Stimulated activated naive CD8-positive, alpha-beta T cell treated with anti-CD3 and anti-CD28 coated beads, Interleukin-15, Interleukin-2, amounts not matched to agents 100 U/mL and 50 U/mL, for 24 hours (primary cell): ENCODE measurements at regions not wholly inside any gene's neighbourhood (a gene's known extent, or its start where the extent isn't known, plus 50 kb on each side); places are given as distances from the start of the nearest gene placed in this dataset.
"Not testable (repeated sequence)": the region's sequence is repeated elsewhere in the genome, so short reads cannot be mapped to it uniquely, and the experiment has no call there.

ENCODE experiments used
- ATAC-seq: fragments of 150-1000 bp; cut with Tn5 transposase; one replicate; pipeline ENCODE4 v1.10.0; 2021
- DNase-seq: peaks from one replicate; pipeline ENCODE4 v3.0.0; 2021

DNA sequence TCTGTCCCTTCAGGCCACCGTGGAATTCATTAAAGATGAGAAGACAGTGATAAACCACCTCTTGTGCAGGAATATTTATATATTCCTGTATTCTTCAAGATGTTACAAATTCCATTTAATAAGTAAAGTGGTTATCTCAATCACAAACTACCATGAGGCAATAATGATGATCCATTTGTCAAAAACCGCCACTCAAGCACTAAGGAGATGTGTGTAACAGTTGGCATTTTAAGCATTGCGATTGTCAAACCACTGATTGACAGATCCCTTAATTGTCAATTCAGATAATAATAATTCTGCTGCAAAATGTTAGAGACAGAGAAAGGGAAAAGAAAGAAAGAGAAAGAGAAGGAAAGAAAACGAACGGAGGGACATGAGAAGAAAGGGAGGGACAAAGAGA, 476.1 kb upstream of the RBFOX1 start:
- DNase-seq (no peak), ATAC-seq (no peak)

DNA sequence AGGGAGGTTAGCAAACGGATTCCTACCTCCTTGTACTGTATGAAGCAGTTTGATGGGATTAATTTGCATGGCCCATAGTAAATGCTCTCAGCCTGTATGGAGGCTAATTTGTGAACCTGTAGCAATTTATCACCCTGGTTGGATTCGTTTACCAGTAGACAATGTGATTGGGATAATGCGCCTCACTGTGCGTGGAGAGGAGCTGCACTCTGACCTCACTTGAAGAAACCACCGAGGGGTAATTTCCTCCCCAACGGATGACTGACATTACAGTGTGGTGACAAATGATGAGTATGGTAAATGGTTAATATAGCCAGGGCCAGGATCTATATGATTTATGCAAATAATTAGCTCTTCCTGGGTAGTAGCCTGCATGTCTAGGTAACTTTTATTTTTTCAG, 479.1 kb upstream of the RBFOX1 start:
- no peak for ATAC-seq
- DNase-seq = no peak

DNA sequence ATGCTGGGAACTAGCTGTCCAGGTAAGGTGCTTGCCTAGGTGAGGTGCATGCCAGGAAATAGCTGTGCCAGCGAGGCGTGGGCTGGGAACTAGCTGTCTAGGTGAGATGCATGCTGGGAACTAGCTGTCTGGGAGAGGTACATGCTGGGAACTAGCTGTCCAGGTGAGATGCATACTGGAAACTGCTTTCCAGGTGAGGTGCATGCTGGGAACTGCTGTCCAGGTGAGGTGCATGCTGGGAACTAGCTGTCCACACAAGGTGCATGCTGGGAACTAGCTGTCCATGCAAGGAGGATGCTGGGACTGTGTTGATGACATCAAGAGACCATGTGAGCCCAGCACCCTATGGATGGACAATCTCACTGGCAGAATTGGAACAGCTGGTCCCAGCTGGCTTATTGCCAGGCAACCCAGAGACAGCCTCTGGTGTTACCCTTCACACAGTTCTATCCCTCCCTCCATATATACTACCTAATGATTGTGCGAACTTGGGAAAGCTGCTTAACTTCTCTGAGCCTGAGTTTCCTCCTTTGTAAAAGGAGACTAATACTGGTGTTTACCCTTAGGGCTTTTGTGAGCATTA, 479.9 kb upstream of the RBFOX1 start:
- no peak for DNase-seq
- ATAC-seq = no peak

DNA sequence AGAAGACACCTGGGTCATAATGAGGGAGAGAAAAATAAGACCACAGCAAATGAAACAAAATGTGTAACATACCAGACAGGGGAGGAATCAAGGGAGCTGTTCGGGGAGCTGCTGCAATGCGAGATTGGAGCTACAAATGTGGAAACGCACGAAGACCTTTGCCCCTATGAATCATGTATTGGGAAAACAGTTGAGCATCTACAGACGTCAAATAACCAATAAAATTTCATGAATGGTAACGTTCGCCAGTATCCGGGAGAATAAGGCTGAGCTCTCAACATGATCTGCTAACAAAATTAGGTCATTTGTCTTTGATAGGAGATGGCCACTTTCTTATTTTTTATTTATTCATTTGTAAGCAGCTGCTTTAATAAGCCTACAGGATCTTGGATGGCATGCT, 486.2 kb upstream of the RBFOX1 start:
- DNase-seq = no peak
- no peak for ATAC-seq

GRCh38 chr16:6841392-6841791, 491.3 kb upstream of the RBFOX1 start:
- no peak for DNase-seq
- no peak for ATAC-seq

DNA sequence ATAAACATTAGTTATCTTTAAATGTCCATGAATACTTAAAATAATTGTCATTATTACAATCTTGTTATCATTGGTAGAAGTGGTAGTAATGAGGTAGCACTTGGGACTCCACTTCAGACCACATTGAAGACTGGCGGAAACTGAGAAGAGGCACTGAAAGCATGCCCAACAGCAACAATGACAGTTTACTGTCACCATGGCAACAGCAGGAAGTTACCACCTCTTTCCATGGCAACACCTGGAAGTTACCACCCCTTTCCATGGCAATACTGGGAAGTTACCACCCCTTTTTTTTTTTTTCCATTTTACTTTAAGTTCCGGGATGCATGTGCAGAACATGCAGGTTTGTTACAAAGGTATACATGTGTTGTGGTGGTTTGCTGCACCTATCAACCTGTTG, 494.9 kb upstream of the RBFOX1 start:
- no peak for DNase-seq
- ATAC-seq = no peak

GRCh38 chr16:6836766-6837165, 495.9 kb upstream of the RBFOX1 start:
- ATAC-seq = no peak
- DNase-seq = no peak

GRCh38 chr16:6835941-6836340, 496.7 kb upstream of the RBFOX1 start:
- no peak for ATAC-seq
- no peak for DNase-seq

DNA sequence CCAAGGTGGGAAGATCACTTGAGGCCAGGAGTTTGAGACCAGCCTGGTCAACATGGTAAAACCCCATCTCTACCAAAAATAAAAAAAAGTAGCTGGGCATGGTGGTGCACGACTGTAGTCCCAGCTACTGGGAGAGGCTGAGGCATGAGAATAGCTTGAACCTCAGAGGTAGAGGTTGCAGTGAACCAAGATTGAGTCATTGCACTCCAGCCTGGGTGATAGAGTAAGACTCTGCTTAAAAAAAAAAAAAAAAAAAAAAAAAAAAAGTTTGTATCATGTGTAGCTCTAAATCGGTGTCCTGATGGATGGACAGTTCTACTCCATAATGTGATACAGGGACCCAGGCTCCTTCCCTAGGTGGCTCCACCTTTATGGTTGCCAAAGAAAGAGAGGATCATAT, 497.1 kb upstream of the RBFOX1 start:
- no peak for ATAC-seq
- DNase-seq = no peak

GRCh38 chr16:6828690-6829089, 504.0 kb upstream of the RBFOX1 start:
- ATAC-seq = no peak
- DNase-seq = no peak

GRCh38 chr16:6827931-6828330, 504.7 kb upstream of the RBFOX1 start:
- DNase-seq = no peak
- ATAC-seq = no peak

- no peak for ATAC-seq
- DNase-seq = no peak
These were observed 505.4 kb upstream of the RBFOX1 start for GRCh38 chr16:6827267-6827666.

DNA sequence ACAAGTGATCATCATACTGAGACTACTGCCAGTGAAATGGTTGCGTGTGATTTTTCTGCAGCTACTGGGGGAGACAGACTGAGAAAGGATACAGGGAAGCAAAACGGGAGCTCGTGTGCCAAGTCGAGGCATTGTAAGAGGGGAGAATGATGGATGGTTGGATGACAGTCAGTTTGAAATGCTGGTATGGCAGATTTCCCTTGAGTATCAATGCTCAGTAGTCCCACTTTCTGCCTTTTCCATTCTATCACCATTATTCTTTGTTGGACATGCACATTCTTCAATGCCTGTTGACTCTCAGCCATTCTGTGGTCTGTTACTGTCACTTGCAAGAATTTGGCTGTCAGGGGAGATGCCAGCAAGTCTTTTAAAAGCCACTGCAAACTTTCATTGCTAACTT, 510.6 kb upstream of the RBFOX1 start:
- ATAC-seq = no peak

GRCh38 chr16:6804461-6804860, 528.2 kb upstream of the RBFOX1 start:
- ATAC-seq (no peak), DNase-seq (no peak)

More for the DNA sequence above, 510.6 kb upstream of the RBFOX1 start:
- no peak for DNase-seq

DNA sequence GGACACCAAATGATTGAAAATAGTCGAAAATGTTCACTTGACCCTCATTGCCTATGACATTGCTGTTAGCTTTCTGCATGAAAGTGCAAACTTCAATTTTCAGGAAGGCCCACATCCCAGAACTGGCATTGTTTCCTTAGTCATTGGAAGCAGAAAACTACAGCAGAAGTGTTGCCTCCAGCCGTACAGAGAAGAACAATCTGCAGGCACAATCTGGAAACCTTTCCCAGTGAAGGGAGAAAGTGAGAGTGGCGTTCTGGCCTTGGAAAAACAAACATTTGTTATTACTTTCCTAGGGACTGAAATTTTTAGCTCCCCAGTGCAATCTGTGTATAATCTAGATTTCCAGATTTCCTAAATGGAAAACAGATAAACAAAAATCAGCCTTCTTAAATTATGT, 529.5 kb upstream of the RBFOX1 start:
- no peak for ATAC-seq
- DNase-seq = no peak

GRCh38 chr16:6797223-6797622, 535.4 kb upstream of the RBFOX1 start:
- DNase-seq (no peak), ATAC-seq (no peak)

DNA sequence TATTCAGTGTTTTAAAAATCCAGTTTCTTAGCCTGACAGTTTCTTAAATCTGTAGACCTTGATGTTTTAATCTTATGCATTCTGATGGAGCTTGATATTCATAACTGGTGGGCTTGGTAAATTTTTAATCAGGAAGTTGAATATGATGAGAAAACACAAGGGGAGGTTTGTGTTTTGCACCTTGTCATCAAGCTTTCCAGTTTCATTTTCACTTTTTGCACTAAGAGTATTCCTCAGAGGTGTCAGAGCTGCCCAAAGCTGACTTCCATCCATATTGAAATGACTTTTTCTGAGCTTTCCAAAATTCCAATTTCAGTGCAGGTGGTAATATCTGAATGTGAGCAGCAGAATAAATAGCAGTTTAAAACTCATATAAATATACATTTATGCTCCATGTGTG, 555.0 kb upstream of the RBFOX1 start:
- ATAC-seq (no peak), DNase-seq (no peak)

GRCh38 chr16:6775712-6776111, 556.9 kb upstream of the RBFOX1 start:
- DNase-seq = no peak
- ATAC-seq = no peak

GRCh38 chr16:6771956-6772355, 560.7 kb upstream of the RBFOX1 start:
- ATAC-seq = no peak
- DNase-seq = no peak

- ATAC-seq (no peak), DNase-seq (no peak)
These were observed 579.1 kb upstream of the RBFOX1 start for GRCh38 chr16:6753553-6753952.

DNA sequence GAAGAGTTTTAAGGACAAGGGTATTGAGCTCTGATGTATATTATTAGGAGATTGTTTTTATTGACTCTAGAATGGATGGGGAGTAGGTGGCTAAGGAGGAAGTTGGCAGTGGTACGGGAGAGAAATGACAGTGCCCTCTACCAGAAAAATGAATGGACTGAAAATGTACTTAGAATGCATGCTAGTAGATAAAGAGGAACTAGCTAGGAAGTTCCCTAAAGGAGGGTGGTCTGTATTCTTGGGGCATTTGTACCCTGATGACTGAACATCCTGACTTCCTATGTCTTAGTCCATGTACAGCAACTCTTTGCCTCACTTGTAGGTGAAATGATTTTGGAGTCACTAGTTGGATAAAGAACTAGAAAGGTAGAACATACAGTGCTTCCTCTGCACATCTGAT, 581.5 kb upstream of the RBFOX1 start:
- ATAC-seq (no peak), DNase-seq (no peak)

DNA sequence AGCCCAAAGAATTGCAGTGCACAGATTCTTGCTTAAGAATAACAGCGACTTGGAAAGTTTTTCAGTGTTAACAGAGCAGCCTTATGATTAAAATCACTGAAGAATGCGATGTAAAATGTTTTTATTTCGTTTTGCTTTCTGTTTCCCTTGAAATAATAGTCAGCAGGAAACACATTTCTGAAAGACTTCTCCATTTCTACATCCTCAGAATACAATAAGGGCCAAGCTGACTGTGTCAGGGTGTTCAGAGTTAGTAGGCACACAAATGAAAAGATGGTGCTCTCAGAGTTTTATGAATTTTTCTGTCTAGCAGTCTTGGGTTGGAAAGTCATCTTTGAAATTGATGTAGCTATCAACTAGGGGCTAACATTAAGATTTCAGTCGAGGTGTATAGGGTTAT, 582.9 kb upstream of the RBFOX1 start:
- no peak for DNase-seq
- no peak for ATAC-seq

- DNase-seq, ATAC-seq: not testable (repeated sequence)
These were observed 596.3 kb upstream of the RBFOX1 start for GRCh38 chr16:6736302-6736701.

DNA sequence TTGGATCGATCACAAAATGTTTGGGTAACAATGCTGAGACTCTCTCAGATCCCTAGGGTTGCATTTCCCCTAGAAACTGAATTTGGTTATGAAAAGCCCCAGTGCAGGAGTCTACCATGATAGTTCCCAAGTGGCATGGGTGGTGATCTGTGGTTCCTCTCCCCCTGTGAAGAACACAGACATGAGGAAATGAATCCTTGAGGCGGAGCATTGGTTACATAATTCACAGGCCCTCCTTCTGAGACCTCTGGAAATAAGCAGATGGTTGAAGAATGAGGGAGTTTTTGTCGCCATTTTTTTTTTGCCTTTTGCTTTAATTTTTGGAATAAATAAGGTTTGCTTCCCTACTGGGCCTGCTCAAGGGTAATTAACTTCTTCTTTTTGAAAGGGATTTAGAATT, 597.0 kb upstream of the RBFOX1 start:
- no peak for ATAC-seq
- DNase-seq = no peak

DNA sequence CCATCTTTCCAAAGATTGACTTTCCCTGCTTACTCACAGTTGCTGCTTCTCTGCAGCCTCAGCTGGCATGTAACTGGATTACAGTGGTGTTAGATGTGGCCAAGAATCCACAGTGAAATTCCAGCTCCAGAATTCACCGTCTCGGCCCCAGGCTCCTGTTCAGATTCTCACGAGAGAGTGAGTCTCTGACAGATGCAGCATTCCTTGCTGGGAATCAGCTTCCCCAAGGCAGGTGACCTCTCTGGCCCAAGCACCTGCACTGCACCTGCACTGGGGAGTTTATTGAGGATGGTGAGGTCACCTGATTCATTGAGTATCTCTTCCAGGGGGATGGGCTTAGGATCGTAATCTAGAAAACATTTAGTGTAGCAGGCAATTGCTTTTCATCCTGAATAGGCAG, 600.5 kb upstream of the RBFOX1 start:
- no peak for ATAC-seq
- no peak for DNase-seq
